ENCODE measurements at regions not wholly inside any gene's neighbourhood (a gene's known extent, or its start where the extent isn't known, plus 50 kb on each side); places are given as distances from the start of the nearest gene placed in this dataset.

- TF ChIP-seq EZH2 (IDR thresholded peaks at IDR 0.05; ENCODE audit: borderline replicate concordance) = no peak
- no peak for TF ChIP-seq CTCF (IDR thresholded peaks at IDR 0.05; ENCODE audit: poor library complexity)
These were observed 1144.1 kb downstream of the GATA3 start for GRCh38 chr10:9198611-9199010.
